GM12878 (cell line): ENCODE measurements at regions not wholly inside any gene's neighbourhood (a gene's known extent, or its start where the extent isn't known, plus 50 kb on each side); places are given as distances from the start of the nearest gene placed in this dataset.

Experiments used
- CREB1 ChIP-seq: IDR thresholded peaks from 2 replicates; pipeline ENCODE4 v1.6.1; 2012; ENCODE audit warnings: low read depth, mild to moderate bottlenecking, inconsistent platforms
- EGR1 ChIP-seq, 2 experiments: IDR thresholded peaks; 1 replicate in 1 of 2; 2 replicates in 1 of 2; pipeline ENCODE4 v1.6.1; 2011 to 2012; ENCODE audit warnings: low read depth in 2 of 2, low read length in 2 of 2, borderline replicate concordance in 1 of 2, mild to moderate bottlenecking in 1 of 2, moderate library complexity in 1 of 2
- EZH2 ChIP-seq: IDR thresholded peaks from 2 replicates; pipeline ENCODE4 v1.6.1; 2012; ENCODE audit warnings: low read depth, mild to moderate bottlenecking, control low read depth, inconsistent platforms, low read length, borderline replicate concordance; ENCODE audit not compliant: control insufficient read depth
- IKZF1 ChIP-seq: fragments of 450-650 bp; conservative IDR thresholded peaks from 2 replicates; pipeline ENCODE4 v1.6.1; 2017; ENCODE audit warnings: antibody characterized with exemption, mild to moderate bottlenecking
- JUNB ChIP-seq: IDR thresholded peaks from 2 replicates; pipeline ENCODE4 v1.6.1; 2016; ENCODE audit warnings: antibody characterized with exemption, mild to moderate bottlenecking
- POLR2A ChIP-seq: IDR thresholded peaks from 2 replicates; pipeline ENCODE4 v1.6.1; 2011; ENCODE audit warnings: low read depth, mild to moderate bottlenecking, low read length
- STAT1 ChIP-seq: fragments of 450-650 bp; conservative IDR thresholded peaks from 2 replicates; pipeline ENCODE4 v1.6.1; 2014; ENCODE audit warnings: antibody characterized with exemption, mild to moderate bottlenecking
- TBL1XR1 ChIP-seq: IDR thresholded peaks from 2 replicates; pipeline ENCODE4 v1.6.1; 2012; ENCODE audit warnings: low read depth, low read length, improper control_type of control experiment
- ZSCAN29 ChIP-seq: fragments of 450-650 bp; IDR thresholded peaks from 2 replicates; pipeline ENCODE4 v1.6.1; 2017; ENCODE audit warnings: mild to moderate bottlenecking, moderate library complexity
- TF ChIP-seq, protein P1 (sequence below): IDR thresholded peaks from 2 replicates; pipeline ENCODE4 v1.6.1; 2012; ENCODE audit warnings: low read depth, low read length, improper control_type of control experiment
- TF ChIP-seq, protein P2 (sequence below), 3 experiments: IDR thresholded peaks in 2 of 3; conservative IDR thresholded peaks in 1 of 3; 2 replicates each; pipeline ENCODE4 v1.5.1; 2011; ENCODE audit warnings: low read depth in 3 of 3, low read length in 3 of 3, mild to moderate bottlenecking in 3 of 3, control low read depth in 2 of 3, moderate library complexity in 2 of 3, inconsistent platforms in 1 of 3, mixed read lengths in 1 of 3; ENCODE audit not compliant: control insufficient read depth in 2 of 3, insufficient read depth in 1 of 3; ENCODE audit errors: extremely low read depth in 1 of 3

DNA sequence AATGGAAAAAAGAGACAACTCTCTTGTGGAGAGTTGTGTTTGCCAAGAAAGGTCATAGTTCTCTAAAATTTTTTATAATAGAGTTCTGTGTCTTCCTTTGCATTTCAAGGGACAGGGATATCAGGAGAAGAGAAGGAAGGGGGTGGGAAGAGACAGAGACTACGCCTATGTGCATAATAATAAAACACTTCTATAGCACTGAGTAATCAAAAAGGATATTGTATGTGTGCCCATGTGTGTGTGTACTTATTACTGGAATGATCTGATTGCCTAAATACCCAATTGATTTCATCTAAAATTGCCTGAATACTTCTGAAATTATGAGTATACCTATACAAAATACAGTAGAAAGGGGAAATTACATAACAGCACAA is 803.7 kb upstream of the ACVR2A start:
- TF ChIP-seq, protein P1, sequence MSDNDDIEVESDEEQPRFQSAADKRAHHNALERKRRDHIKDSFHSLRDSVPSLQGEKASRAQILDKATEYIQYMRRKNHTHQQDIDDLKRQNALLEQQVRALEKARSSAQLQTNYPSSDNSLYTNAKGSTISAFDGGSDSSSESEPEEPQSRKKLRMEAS: no peak
- TF ChIP-seq TBL1XR1: no peak
- no peak for TF ChIP-seq EZH2
- TF ChIP-seq POLR2A: no peak
- no peak for TF ChIP-seq EGR1 (IDR thresholded peaks at IDR 0.05; ENCODE audit: borderline replicate concordance in 1 of 2, low read depth in 2 of 2, low read length in 2 of 2)
- no peak for TF ChIP-seq JUNB
- no peak for TF ChIP-seq CREB1
- TF ChIP-seq, protein P2, sequence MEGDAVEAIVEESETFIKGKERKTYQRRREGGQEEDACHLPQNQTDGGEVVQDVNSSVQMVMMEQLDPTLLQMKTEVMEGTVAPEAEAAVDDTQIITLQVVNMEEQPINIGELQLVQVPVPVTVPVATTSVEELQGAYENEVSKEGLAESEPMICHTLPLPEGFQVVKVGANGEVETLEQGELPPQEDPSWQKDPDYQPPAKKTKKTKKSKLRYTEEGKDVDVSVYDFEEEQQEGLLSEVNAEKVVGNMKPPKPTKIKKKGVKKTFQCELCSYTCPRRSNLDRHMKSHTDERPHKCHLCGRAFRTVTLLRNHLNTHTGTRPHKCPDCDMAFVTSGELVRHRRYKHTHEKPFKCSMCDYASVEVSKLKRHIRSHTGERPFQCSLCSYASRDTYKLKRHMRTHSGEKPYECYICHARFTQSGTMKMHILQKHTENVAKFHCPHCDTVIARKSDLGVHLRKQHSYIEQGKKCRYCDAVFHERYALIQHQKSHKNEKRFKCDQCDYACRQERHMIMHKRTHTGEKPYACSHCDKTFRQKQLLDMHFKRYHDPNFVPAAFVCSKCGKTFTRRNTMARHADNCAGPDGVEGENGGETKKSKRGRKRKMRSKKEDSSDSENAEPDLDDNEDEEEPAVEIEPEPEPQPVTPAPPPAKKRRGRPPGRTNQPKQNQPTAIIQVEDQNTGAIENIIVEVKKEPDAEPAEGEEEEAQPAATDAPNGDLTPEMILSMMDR (IDR thresholded peaks at IDR 0.05 in 2 of 3, conservative IDR thresholded peaks at IDR 0.05 in 1 of 3; ENCODE audit: control insufficient read depth in 2 of 3, extremely low read depth in 1 of 3, insufficient read depth in 1 of 3, low read depth in 3 of 3, low read length in 3 of 3): no peak
- TF ChIP-seq IKZF1: no peak
- TF ChIP-seq ZSCAN29: no peak
- TF ChIP-seq STAT1: no peak
